ENCODE measurements at regions not wholly inside any gene's neighbourhood (a gene's known extent, or its start where the extent isn't known, plus 50 kb on each side); places are given as distances from the start of the nearest gene placed in this dataset.
"Not testable (repeated sequence)": the region's sequence is repeated elsewhere in the genome, so short reads cannot be mapped to it uniquely, and the experiment has no call there.

DNA sequence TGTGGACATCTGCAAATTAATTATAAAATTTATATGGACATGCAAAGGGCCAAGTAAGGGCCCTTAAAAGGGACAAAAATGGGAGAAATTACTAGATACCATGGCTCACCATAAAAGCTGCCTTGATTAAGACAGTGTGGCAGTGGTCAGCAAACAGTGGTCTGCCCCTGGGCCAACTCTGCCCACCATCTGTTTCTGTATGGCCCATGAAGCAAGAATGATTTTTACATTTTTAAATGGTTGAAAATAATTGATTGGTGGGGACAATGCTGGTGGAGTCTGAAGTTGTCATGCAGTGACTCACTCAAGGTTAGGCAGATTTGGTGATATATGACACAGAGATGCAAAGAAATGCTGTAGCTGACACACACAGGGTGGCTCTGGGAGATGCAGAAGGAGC is 143.2 kb upstream of the PRDM7 start:
- H3K4me3 ChIP-seq; H3K27me3 ChIP-seq; H3K4me1 ChIP-seq; DNase-seq; H3K27ac ChIP-seq; ATAC-seq; H3K36me3 ChIP-seq (replicated peaks in 1 of 2; ENCODE audit: insufficient read depth in 1 of 2, low read depth in 2 of 2); intact Hi-C loops (cut with DNase I); H3K9me3 ChIP-seq: not testable (repeated sequence)

DNA sequence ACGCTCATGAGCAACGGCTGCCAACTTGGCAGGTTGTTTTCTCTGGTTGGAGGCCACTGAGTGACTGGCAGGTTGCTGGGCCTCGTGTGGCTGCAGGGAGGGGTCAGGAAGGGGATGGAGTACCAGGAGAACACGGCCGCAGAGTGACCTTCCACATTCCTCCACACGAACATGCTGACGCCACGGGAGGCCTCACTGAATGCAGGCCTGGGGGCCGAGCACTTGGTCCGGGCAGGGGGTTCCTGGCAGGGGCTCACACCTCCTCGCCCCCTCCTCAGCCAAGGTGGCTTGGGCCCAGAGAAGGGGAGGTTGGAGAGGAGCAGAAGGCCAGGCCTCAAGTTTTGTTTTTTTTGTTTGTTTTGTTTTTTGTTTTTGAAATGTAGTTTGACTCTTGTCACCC is 98.5 kb upstream of the PRDM7 start:
- WGBS, 2 donors, result no CpG with 5 or more reads among the region's 11 CpGs
- H3K27me3 ChIP-seq; H3K4me1 ChIP-seq; DNase-seq; H3K27ac ChIP-seq; H3K4me3 ChIP-seq; ATAC-seq; H3K9me3 ChIP-seq; H3K36me3 ChIP-seq (replicated peaks in 1 of 2; ENCODE audit: insufficient read depth in 1 of 2, low read depth in 2 of 2); intact Hi-C loops (cut with DNase I): not testable (repeated sequence)

DNA sequence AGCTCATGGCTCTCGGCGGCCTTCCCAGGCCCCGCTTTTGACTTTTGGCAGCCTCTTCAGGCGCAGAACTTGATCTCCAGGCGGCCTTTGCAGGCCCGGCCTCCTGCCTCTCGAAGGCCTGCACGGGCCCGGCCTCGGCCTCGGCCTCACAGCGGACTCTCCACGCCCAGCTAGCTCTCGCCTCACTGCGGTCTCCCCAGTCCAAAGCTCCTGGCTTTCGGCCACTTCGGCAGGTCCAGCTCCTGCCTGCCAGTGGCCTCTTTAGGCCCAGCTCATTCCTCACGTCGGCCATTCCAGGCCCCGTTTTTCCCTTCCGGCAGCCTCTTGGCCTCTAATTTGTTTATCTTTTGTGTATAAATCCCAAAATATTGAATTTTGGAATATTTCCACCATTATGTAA is 94.5 kb upstream of the PRDM7 start:
- ATAC-seq; H3K36me3 ChIP-seq (replicated peaks in 1 of 2; ENCODE audit: insufficient read depth in 1 of 2, low read depth in 2 of 2); H3K9me3 ChIP-seq; H3K4me1 ChIP-seq; intact Hi-C loops (cut with DNase I); H3K27me3 ChIP-seq; H3K27ac ChIP-seq; H3K4me3 ChIP-seq: not testable (repeated sequence)
- WGBS, 2 donors, result 86 to 100% methylated on average over 2 to 12 of the region's 21 CpGs
- peak in 1 of 4 donors; percentile 1 for DNase-seq

GRCh38 chr16:90169127-90169655 is 92.1 kb upstream of the PRDM7 start:
- H3K36me3 ChIP-seq (replicated peaks in 1 of 2; ENCODE audit: insufficient read depth in 1 of 2, low read depth in 2 of 2); ATAC-seq; H3K9me3 ChIP-seq; H3K4me1 ChIP-seq; H3K27me3 ChIP-seq; H3K4me3 ChIP-seq; DNase-seq; intact Hi-C loops (cut with DNase I); H3K27ac ChIP-seq: not testable (repeated sequence)
- 77 to 86% methylated on average over 9 to 18 of the region's 29 CpGs for WGBS, 2 donors

DNA sequence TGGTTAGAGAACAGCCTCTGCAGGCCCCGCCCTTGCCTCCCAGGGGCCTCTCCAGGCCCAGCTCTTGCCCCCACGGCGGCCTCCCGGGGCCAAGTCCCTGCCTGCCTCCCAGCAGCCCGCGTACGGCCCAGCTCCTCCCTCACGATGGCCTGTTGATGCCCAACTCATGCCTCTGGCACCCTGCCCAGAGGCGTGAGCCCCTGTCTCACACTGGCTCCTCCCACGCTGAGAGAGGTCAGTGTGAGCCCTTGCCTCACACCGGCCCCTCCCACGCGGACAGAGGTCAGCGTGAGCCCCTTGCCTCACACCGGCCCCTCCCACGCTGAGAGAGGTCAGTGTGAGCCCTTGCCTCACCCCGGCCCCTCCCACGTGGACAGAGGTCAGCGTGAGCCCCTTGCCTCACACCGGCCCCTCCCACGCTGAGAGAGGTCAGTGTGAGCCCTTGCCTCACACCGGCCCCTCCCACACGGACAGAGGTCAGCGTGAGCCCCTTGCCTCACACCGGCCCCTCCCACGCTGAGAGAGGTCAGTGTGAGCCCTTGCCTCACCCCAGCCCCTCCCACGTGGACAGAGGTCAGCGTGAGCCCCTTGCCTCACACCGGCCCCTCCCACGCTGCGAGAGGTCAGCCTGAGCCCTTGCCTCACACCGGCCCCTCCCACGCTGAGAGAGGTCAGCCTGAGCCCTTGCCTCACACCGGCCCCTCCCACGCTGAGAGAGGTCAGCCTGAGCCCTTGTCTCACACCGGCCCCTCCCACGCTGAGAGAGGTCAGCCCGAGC is 91.4 kb upstream of the PRDM7 start:
- H3K27me3 ChIP-seq; ATAC-seq; H3K4me1 ChIP-seq; intact Hi-C loops (cut with DNase I); H3K9me3 ChIP-seq; DNase-seq; H3K36me3 ChIP-seq (replicated peaks in 1 of 2; ENCODE audit: insufficient read depth in 1 of 2, low read depth in 2 of 2); H3K27ac ChIP-seq; H3K4me3 ChIP-seq: not testable (repeated sequence)
- 86 to 90% methylated on average over 8 to 19 of the region's 38 CpGs for WGBS, 2 donors

DNA sequence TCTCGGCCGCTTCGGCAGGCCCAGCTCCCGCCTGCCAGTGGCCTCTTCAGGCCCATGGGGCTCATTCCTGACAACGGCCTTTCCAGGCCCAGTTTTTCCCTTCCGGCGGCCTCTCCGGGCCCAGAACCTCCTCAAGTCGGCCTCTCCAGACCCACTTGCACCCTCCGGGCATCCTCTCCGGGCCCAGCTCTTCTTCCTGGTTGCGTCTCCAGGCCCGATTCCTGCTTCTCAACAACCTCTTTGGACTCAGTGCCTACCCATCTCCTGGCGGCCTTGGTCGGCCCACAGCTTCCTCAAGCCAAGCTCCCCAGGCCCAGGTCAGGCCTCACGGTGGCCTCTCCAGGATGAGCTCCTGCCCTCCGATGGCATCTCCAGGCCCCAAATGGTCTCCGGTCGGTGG is 90.6 kb upstream of the PRDM7 start:
- H3K9me3 ChIP-seq; DNase-seq; H3K27me3 ChIP-seq; H3K27ac ChIP-seq; ATAC-seq; H3K4me1 ChIP-seq; H3K4me3 ChIP-seq; intact Hi-C loops (cut with DNase I); H3K36me3 ChIP-seq (replicated peaks in 1 of 2; ENCODE audit: insufficient read depth in 1 of 2, low read depth in 2 of 2): not testable (repeated sequence)
- WGBS, 2 donors, result 94 to 96% methylated on average over 7 to 15 of the region's 19 CpGs

- H3K27ac ChIP-seq; H3K4me1 ChIP-seq; DNase-seq; H3K4me3 ChIP-seq; H3K36me3 ChIP-seq (replicated peaks in 1 of 2; ENCODE audit: insufficient read depth in 1 of 2, low read depth in 2 of 2); H3K9me3 ChIP-seq; ATAC-seq; H3K27me3 ChIP-seq; intact Hi-C loops (cut with DNase I): not testable (repeated sequence)
- 89% methylated on average over 3 to 7 of the region's 12 CpGs for WGBS, 2 donors
Measured at GRCh38 chr16:90166679-90167556, 89.8 kb upstream of the PRDM7 start.

- 100% methylated on average over 1 of the region's 4 CpGs; no CpG with 5 or more reads in 1 of the 2 donors for WGBS, 2 donors
- H3K4me3 ChIP-seq; H3K27me3 ChIP-seq; intact Hi-C loops (cut with DNase I); ATAC-seq; DNase-seq; H3K27ac ChIP-seq; H3K4me1 ChIP-seq; H3K9me3 ChIP-seq; H3K36me3 ChIP-seq (replicated peaks in 1 of 2; ENCODE audit: insufficient read depth in 1 of 2, low read depth in 2 of 2): not testable (repeated sequence)
Measured at GRCh38 chr16:90151027-90151426, 73.9 kb upstream of the PRDM7 start.
